ENCODE measurements at regions not wholly inside any gene's neighbourhood (a gene's known extent, or its start where the extent isn't known, plus 50 kb on each side); places are given as distances from the start of the nearest gene placed in this dataset.

GRCh38 chr18:78564518-78564917 lies 415.1 kb upstream of the SALL3 start:
- TF ChIP-seq CTCF (IDR thresholded peaks at IDR 0.05) (no peak), POLR2A (IDR thresholded peaks at IDR 0.05) (no peak)

All from sigmoid colon (tissue), 3 donors.